Erythroblast (primary cell): ENCODE measurements at regions not wholly inside any gene's neighbourhood (a gene's known extent, or its start where the extent isn't known, plus 50 kb on each side); places are given as distances from the start of the nearest gene placed in this dataset.

Experiments
- DNase-seq, 2 experiments: peaks; one replicate each; lab custom pipeline; 2025; lab: John Stamatoyannopoulos, UW
- GATA1 ChIP-seq: IDR thresholded peaks from 2 replicates; pipeline ENCODE4 v1.6.1; 2011; ENCODE audit warnings: low read depth, mild to moderate bottlenecking, control low read depth, low read length, moderate library complexity
- POLR2A ChIP-seq: IDR thresholded peaks from 2 replicates; pipeline ENCODE4 v1.6.1; 2011; ENCODE audit warnings: mild to moderate bottlenecking, low read length

DNA sequence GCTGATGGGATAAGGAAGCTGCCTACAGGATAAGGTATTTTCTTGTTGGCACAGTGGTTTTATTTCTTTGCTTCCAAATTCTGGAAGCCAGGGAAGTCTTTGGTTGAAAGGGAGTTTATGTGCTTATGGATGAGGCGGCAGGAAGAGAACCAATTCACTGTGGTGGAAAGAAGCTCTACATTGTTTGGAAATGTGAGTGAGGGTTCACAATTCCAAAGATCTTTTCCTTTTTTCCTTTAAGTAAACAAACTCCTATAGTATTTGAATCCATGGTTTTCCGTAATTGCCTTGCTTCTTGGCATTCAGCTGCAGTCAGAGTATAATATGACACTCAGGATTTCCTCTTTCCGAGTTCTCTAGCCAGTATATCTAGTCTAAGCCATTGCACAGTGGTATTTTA lies 86.2 kb downstream of the TEX29 start:
- TF ChIP-seq POLR2A, result no peak
- no peak for TF ChIP-seq GATA1
- DNase-seq, result no peak

DNA sequence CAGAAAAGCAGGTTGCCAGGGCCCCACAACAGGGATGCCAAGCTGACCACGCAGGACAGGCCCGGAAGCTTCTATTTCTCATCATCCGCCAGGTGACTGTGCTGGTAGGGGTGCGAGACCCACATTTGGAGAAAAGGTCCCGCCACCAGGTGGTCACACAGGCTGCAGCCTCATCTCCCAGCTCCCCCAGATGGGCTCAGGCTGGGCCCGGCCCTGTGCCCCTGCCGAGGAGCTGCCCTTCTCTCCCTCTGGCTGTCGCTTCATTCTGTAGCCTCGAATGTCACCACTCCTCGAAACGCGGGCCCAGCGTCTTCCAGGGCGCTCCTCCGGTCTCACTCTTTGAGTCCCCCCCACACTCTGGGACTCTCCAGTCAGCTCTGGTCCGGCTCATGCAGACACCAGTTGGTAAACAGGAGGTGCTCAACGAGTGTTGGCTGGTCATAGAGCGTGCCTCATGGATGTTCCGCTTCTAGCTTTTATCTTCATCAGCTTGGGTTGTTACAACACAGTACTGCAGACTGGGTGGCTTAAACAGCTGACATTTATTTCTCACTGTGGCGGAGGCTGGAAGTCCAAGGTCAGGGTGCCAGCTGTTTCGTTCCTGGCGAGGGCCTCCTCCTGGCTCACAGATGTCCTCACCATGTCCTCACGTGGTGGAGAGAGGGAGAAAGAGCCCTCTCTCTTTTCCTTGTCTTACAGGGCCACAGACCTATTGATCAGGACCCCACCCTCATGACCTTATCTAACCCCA lies 87.1 kb downstream of the TEX29 start:
- DNase-seq, result no peak
- TF ChIP-seq POLR2A, result no peak
- TF ChIP-seq GATA1, result no peak

DNA sequence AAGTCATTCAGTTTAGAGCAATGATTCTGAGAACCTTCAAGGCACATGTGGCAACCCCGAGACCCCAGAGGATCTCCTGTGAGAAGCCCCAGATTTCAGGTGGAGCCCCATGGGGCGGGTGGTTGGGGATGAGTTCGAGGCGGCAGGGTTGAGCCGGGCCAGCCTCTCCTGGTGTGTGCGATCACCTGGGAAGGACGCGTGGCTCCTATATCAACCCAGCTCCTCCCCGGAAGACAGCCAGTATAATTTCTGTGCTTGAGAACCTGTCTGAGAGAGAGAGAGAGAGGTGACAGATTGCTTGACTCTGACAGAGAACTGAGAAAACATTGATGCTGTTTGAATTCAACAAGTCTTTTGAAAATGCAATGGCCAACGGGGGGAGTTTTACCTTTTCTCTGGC lies 89.0 kb downstream of the TEX29 start:
- no peak for DNase-seq
- no peak for TF ChIP-seq POLR2A
- TF ChIP-seq GATA1, result no peak

DNA sequence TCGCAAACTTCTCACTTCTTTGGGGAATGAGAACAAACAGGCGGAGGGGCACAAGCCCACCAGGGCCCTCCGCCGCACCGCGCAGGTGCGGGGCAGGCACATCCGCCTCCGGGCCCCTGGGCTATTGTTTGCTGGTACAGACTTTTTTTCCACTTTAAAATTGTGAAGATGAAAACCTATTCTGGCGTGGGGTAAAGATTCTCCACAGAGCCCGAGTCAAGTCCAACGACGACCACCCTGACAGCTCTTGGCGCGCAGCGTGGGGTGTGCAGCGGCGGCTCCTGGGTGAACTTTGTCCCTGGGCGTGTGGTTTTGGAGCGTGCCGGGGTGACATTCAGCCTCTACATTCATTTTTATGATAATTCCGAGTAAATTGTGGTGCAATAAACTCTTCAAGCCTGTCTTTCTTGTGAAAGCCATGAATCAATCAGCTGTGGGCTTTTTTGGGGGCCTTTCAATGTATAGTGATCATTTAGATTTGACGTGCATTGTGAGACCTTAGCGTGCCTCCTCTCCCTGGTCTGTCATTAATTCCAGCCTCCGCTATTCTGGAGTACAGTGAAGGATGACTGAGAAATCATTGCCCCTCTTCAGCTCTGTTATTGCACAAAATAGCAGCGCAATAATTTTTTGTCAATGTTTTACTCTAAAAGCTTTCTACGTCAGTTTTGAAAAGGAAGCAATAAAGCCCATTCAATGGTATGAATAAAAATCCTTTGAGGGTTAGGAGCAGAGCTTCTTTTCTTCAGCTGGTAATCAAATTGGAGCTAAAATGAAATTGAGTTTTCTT lies 90.0 kb downstream of the TEX29 start:
- TF ChIP-seq POLR2A (no peak), GATA1 (no peak)
- no peak for DNase-seq

DNA sequence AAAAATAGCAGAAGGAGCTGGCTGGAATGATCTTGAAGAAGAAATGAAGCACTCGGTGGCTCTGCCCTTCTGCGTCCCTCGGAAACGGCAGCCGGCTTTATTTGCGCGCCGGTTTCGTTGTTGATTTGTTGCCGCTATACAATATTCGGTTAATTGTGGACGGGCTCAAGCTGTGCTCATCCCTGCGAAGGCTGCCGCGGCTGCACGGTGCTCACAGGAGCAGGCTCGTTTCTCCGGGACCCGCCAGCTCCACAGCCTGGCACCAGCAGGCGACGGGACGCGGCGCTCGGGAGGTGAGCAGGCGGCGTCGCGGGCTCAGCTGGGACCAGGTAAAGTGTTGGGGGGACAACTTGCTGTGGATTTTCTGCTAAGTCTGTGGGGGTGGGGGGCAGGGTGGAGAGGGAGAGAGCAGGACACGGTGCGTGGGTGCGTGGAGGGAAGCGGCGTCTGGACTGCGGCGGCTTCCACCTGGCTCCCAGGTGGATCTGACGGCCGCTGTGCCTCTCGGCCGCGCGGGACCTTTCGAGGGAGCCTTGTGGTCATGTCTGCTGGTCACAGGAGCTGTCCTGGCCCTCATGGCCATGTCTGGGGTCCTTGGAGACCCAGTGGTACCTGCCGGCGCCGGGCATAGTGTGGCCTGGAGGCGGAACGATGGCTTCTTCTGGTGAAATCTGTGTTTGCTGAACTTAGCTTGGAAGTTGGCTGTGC lies 90.9 kb downstream of the TEX29 start:
- TF ChIP-seq GATA1, result no peak
- no peak for TF ChIP-seq POLR2A
- no peak for DNase-seq

DNA sequence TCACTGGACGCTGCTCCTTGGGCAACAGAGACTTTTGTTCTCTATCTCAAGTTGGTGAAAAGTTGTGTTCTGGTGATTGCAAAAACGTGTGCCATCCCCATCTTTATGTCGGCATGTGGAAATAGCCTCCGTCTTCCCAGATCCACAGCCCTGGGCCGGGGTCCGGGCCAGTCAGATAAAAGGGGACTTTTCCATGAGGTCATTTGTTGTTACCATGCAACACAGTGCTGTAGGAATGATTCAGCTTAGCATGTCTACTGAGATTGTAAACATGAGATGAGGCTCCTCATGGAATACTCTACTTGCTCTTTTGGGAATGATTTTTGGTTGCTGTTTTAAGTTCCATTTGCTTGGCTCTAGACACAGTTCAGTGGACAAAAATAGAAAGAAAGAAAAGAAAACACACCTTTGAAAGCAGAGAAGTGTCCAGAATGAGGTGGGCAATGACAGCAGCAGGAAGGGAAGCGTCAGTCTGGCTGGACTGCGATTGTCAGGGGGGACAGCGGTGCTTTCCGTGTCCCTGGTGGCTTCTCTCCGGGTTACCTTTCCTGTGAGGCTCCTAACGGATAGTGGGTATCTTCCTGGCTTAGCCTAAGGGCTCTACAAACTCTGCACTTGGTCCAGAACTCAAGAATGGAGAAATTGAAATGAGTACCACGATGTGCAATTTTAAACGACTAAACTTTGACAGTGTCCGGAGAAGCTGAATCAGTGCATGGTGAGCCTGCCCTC lies 91.6 kb downstream of the TEX29 start:
- no peak for DNase-seq
- TF ChIP-seq POLR2A (no peak), GATA1 (no peak)

DNA sequence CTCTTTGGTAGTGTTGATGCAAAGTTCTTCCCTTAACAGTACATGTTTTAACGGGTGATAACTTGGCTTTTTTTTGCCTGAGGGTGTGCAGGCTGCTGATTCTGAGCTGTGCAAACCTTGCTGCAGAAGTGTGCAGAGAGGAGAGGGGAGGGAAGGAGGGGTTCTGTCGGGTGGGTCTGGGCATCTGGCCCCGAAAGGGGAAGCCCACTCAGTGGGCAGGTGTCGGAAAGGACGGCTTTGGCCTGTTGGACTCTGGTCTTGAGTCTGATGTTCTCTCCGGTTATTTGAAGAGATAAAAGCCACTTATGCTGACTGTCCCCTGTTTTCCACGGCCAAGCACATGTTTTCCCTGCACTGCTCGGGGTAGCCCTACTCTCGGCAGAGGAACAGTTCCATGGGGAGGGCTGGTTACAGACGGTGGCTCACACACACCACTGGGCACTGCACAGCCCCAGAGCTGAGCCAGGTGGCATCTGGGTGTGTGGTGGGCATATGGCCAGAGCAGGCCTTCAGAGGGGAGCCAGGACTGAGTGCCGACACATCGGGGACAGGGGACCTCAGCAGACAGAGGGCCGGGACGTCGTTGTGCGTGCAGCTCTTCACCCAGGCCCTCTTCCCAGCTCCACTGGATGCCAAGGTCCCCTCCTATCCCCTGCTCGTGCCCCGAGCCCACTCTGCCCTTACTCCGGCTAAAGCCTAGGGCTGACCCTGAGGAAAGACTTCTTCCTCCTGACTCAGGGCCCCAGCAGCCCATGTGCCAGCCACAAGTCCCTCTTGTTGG lies 93.2 kb downstream of the TEX29 start:
- no peak for DNase-seq
- TF ChIP-seq GATA1, result no peak
- TF ChIP-seq POLR2A, result no peak

DNA sequence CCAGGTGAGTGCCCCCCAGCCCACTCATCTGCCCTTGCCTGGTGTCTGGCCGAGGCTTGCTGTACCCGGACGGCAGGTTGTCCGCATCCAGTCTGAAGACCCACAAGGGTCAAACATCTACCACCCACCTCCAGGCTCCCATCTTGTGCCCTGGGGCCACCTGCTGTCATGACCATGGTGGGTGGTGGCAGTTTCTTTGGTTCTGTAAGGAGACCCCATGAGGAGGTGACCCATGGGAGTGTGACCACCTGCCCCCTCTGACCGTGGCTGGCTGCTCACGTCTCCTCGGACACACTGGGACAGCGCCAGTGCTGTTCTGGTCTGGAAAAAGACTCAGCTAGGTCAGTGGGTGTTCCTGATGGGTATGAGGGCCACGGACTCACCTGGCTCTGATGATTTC lies 93.9 kb downstream of the TEX29 start:
- TF ChIP-seq GATA1, result no peak
- no peak for DNase-seq

DNA sequence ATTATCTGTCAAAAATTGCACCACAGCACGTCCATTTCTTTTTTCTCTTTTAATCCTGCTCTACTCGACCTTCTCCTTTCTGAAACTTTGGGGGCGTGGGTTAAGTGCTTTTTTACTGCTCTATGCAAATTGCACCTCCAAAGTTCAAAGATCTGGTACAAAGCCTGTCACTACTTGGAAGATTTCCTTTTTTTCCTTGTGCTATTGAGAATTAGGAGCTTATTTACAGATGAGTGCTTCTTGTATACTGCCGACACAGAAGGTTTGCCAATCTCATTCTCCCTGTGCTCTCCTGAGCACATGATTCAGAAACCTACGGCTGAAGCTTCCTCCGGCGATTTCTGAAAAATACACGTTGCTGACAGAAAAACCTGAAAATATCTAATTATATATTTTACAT lies 94.8 kb downstream of the TEX29 start:
- no peak for TF ChIP-seq POLR2A
- DNase-seq, result no peak

DNA sequence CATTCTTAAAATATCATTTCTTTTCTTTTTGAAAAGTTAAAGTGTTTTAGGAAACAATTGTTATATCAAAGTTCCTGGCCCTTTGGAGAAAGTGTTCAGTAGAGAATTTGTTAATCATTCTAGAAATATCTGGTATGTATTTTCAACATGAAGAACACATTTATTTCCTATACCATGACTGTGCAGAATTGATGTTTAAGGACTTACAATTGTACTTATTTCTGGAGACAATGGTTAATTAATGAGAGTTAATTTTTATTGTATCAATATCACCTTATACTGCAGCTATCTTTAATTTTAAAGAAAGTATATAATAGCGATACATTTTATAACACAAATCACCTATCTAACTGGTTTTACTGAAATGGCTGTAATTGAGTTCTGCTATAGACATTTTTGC lies 95.3 kb downstream of the TEX29 start:
- DNase-seq, result no peak
- TF ChIP-seq POLR2A (no peak), GATA1 (no peak)

DNA sequence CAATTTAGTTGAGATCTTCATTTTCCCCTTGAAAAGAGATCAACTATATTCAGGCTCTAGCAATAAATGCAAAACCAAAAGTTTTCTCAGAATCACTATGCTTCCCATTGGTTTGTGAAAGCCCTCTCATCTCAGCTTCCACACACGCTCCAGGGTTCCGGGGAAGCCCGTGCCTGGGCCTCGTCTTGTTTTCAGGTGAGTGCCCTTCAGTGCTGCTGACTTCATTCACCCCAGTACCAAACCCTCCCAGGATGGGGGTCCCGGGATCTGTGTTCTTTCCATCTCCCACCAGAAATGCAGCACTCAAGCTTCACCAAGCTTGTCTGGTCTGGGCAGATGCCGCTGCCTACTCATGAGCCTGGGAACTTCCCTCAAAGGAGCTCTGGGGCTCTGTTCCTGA lies 97.7 kb downstream of the TEX29 start:
- no peak for DNase-seq
- TF ChIP-seq POLR2A (no peak), GATA1 (no peak)

DNA sequence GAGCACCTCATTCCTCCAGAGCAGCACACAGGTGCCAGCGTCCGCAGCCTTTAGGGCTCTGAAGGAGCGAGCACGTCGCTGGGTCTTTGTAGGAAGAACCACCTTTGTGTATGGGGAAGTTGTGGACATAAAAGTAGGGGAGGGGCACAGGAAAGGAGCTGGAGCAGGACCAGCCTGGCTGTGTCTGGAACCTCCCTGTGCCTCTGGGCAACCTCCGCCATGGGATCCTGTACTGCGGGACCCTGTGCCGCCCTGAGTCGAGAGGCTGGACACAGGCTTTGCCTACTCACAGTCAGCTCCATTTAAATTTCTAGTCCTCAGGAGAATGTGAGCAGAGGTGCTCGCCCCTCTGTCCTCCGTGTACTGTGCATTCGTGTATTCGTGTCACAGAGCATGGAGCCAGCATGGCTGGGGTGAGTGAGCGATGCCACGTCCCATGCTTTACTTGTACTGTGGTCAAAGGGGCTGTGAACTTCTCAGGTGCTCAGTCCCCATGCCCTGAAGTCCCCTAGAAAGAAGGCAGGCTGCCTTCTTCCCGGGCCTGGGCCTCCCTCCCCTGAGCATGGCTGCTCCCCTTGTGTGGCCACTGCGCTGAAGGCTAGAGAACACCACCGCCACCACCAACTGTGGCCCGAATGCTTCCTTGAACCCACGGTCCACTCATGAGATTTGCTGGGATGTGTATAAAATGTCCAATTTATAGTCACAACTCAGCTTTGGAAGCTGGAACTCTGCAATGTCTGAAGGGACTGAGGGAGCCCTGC lies 99.9 kb downstream of the TEX29 start:
- TF ChIP-seq POLR2A (no peak), GATA1 (no peak)
- DNase-seq, result no peak
